ENCODE measurements at regions not wholly inside any gene's neighbourhood (a gene's known extent, or its start where the extent isn't known, plus 50 kb on each side); places are given as distances from the start of the nearest gene placed in this dataset.

GRCh38 chr1:218866507-218866906 is 307.2 kb upstream of the LYPLAL1 start:
- H3K4me3 ChIP-seq, result no peak overlapping the region
- peaks cover 0 to 3% (median 0%) of the 10 kb centered on the region in 4 donors for H3K4me1 ChIP-seq
- no peaks in the 10 kb centered on the region for H3K36me3 ChIP-seq
- 90 to 97% methylated on average over 1 of the region's 1 CpG for WGBS, 2 donors
- no peak for DNase-seq
- no peaks in the 10 kb centered on the region for H3K9me3 ChIP-seq
- H3K27ac ChIP-seq, result no peak overlapping the region
- TF ChIP-seq EP300 (IDR thresholded peaks at IDR 0.05) (no peak), POLR2AphosphoS5 (IDR thresholded peaks at IDR 0.05) (no peak), POLR2A (IDR thresholded peaks at IDR 0.05) (no peak), CTCF (IDR thresholded peaks at IDR 0.05) (no peak)
- H3K27me3 ChIP-seq, result no peaks in the 10 kb centered on the region
- no peak for ATAC-seq (ENCODE audit: low FRiP score in 2 of 2)

- H3K9me3 ChIP-seq, result no peaks in the 10 kb centered on the region
- WGBS, 2 donors, result 49 to 69% methylated on average over 3 of the region's 3 CpGs
- DNase-seq (no peak), ATAC-seq (ENCODE audit: low FRiP score in 2 of 2) (no peak)
- no peak overlapping the region for H3K4me3 ChIP-seq
- no peak for TF ChIP-seq EP300 (IDR thresholded peaks at IDR 0.05)
- TF ChIP-seq CTCF (IDR thresholded peaks at IDR 0.05), result no peak
- TF ChIP-seq POLR2AphosphoS5 (IDR thresholded peaks at IDR 0.05), result no peak
- peaks cover 0 to 3% (median 0%) of the 10 kb centered on the region in 4 donors for H3K4me1 ChIP-seq
- no peak overlapping the region for H3K27ac ChIP-seq
- H3K27me3 ChIP-seq, result no peaks in the 10 kb centered on the region
- no peaks in the 10 kb centered on the region for H3K36me3 ChIP-seq
Observed at GRCh38 chr1:218867066-218867465, 306.6 kb upstream of the LYPLAL1 start.

GRCh38 chr1:218867941-218868626 is 305.6 kb upstream of the LYPLAL1 start:
- Histone ChIP-seq H3K4me1 (peaks cover 0 to 3% (median 0%) of the 10 kb centered on the region in 4 donors), H3K27ac (no peak overlapping the region), H3K36me3 (no peaks in the 10 kb centered on the region), H3K9me3 (no peaks in the 10 kb centered on the region), H3K4me3 (no peak overlapping the region), H3K27me3 (no peaks in the 10 kb centered on the region)
- TF ChIP-seq POLR2AphosphoS5 (IDR thresholded peaks at IDR 0.05) (no peak), CTCF (IDR thresholded peaks at IDR 0.05) (no peak), POLR2A (IDR thresholded peaks at IDR 0.05) (no peak), EP300 (IDR thresholded peaks at IDR 0.05) (no peak)
- ATAC-seq (ENCODE audit: low FRiP score in 2 of 2) (no peak), DNase-seq (no peak)
- 89 to 90% methylated on average over 3 of the region's 3 CpGs for WGBS, 2 donors

- no peak for DNase-seq
- no peak for ATAC-seq (ENCODE audit: low FRiP score in 2 of 2)
- Histone ChIP-seq H3K27ac (no peak overlapping the region), H3K4me3 (no peak overlapping the region), H3K9me3 (no peaks in the 10 kb centered on the region), H3K36me3 (no peaks in the 10 kb centered on the region), H3K4me1 (peaks cover 0 to 3% (median 0%) of the 10 kb centered on the region in 4 donors), H3K27me3 (no peaks in the 10 kb centered on the region)
- TF ChIP-seq POLR2AphosphoS5 (IDR thresholded peaks at IDR 0.05) (no peak), POLR2A (IDR thresholded peaks at IDR 0.05) (no peak), CTCF (IDR thresholded peaks at IDR 0.05) (no peak), EP300 (IDR thresholded peaks at IDR 0.05) (no peak)
Observed at GRCh38 chr1:218869276-218869675, 304.4 kb upstream of the LYPLAL1 start.

GRCh38 chr1:218872026-218872425 is 301.7 kb upstream of the LYPLAL1 start:
- TF ChIP-seq CTCF (IDR thresholded peaks at IDR 0.05) (no peak), POLR2AphosphoS5 (IDR thresholded peaks at IDR 0.05) (no peak)
- ATAC-seq (ENCODE audit: low FRiP score in 2 of 2) (no peak), DNase-seq (no peak)
- 49 to 51% methylated on average over 4 of the region's 4 CpGs for WGBS, 2 donors
- Histone ChIP-seq H3K9me3 (no peaks in the 10 kb centered on the region), H3K4me1 (no peaks in the 10 kb centered on the region), H3K36me3 (no peaks in the 10 kb centered on the region), H3K4me3 (no peak overlapping the region), H3K27ac (no peak overlapping the region), H3K27me3 (no peaks in the 10 kb centered on the region)

Measured in upper lobe of left lung (tissue), 6 donors.